ENCODE measurements at regions not wholly inside any gene's neighbourhood (a gene's known extent, or its start where the extent isn't known, plus 50 kb on each side); places are given as distances from the start of the nearest gene placed in this dataset.

DNA sequence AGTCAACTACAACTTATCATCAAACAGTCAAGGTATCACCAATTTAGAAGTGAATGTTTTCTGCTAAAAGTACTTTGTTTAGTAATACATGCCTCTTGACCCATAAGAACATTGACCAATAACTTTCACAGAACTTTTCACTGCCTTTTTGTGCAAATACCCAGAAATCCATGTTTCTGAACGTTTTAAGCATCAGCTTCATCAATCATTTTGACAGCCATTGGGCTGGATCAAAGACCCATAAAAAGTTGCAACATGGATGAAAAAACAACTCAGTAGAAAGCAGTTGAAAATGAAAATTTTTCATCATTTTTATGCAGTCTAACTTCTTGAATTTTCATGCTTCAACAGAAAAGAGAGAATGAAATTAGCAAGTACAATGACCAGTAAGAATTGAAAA is 466.7 kb downstream of the TRAM1L1 start:
- TF ChIP-seq CTCF (IDR thresholded peaks at IDR 0.05; ENCODE audit: low read depth, low read length), result no peak
- no peak for DNase-seq (ENCODE audit: extremely low read depth, low read depth)

DNA sequence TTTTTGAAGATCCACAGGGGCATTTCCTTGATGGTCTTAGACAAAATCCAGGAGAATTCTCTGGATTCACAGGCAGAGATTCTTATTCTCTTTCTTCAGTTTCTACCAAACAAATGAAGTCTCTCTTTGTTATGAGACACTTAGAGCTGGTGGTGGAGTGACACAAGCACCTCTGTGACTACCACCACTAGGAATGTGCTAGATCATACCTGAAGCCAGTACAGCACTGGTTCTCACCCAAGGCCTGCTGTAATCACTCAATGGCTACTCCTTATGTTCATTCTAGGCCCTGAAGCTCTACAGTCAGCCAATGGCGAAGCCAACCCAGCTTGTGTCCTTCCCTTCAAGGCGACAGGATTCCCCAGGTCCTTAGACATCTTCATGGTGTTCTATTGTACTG is 482.3 kb downstream of the TRAM1L1 start:
- no peak for DNase-seq (ENCODE audit: extremely low read depth, low read depth)
- TF ChIP-seq CTCF (IDR thresholded peaks at IDR 0.05; ENCODE audit: low read depth, low read length), result no peak

DNA sequence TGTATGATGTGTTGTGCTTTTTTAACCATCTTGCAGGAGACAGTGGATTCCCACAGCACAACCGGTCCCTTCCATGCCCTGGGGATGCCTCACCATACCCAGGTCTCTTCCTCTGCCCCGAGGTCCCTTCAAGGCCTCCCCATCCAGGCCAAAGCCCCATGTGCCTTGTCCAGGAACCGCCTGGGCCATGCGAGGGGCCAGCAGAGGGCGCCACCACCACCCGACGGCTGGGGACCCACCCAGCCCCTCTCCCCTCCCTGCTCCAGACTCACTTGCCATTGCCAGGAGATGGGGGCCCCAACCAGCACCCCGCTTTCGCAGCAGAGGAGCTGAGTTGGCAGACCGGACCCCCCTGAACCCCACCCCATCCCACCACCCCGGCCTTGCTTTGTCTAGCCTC is 485.5 kb downstream of the TRAM1L1 start:
- TF ChIP-seq CTCF (IDR thresholded peaks at IDR 0.05; ENCODE audit: low read depth, low read length), result no peak
- no peak for DNase-seq (ENCODE audit: extremely low read depth, low read depth)

DNA sequence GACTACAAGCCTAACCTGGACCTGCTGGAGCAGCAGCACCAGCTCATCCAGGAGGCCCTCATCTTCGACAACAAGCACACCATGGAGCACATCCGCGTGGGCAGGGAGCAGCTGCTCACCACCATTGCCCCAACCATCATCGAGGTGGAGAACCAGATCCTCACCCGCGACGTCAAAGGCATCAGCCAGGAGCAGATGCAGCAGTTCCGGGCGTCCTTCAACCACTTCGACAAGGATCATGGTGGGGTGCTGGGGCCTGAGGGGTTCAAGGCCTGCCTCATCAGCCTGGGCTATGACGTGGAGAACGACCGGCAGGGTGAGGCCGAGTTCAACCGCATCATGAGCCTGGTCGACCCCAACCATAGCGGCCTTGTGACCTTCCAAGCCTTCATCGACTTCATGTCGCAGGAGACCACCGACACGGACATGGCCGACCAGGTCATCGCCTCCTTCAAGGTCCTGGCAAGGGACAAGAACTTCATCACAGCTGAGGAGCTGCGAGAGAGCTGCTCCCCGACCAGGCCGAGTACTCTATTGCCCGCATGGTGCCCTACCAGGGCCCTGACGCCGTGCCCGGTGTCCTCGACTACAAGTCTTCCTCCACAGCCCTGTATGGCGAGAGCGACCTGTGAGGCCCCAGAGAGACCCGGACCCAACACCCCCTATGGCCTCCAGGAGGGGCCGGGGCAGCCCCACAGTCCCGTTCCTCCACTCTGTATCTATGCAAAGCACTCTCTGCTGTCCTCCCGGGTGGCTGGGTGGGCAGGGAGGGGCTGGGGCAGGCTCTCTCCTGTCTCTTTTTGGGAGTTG is 486.2 kb downstream of the TRAM1L1 start:
- TF ChIP-seq CTCF (IDR thresholded peaks at IDR 0.05; ENCODE audit: low read depth, low read length), result no peak
- DNase-seq (ENCODE audit: extremely low read depth, low read depth), result no peak

DNA sequence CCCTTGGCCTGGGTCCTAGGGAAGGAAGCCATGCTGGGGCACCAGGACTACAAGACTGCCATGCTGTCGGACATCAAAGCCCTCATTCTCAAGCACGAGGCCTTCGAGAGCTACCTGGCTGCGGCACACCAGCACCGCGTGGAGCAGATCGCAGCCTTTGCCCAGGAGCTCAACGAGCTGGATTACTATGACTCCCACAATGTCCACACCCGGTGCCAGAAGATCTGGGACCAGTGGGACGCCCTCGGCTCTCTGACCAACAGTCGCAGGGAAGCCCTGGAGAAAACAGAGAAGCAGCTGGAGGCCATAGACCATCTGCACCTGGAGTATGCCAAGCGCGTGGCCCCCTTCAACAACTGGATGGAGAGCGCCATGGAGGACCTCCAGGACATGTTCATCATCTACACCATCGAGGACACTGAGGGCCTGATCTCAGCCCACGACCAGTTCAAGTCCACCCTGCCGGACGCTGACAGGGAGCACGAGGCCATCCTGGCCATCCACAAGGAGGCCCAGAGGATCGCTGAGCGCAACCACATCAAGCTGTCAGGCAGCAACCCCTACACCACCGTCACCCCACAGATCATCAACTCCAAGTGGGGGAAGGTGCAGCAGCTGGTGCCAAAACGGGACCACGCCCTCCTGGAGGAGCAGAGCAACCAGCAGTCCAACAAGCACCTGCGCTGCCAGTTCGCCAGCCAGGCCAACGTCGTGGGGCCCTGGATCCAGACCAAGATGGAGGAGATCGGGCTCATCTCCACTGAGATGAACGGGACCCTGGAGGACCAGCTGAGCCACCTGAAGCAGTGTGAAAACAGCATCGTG is 487.0 kb downstream of the TRAM1L1 start:
- DNase-seq (ENCODE audit: extremely low read depth, low read depth), result no peak
- TF ChIP-seq CTCF (IDR thresholded peaks at IDR 0.05; ENCODE audit: low read depth, low read length), result no peak

GRCh38 chr4:116590648-116591047 is 494.7 kb downstream of the TRAM1L1 start:
- DNase-seq (ENCODE audit: extremely low read depth, low read depth), result no peak
- no peak for TF ChIP-seq CTCF (IDR thresholded peaks at IDR 0.05; ENCODE audit: low read depth, low read length)

DNA sequence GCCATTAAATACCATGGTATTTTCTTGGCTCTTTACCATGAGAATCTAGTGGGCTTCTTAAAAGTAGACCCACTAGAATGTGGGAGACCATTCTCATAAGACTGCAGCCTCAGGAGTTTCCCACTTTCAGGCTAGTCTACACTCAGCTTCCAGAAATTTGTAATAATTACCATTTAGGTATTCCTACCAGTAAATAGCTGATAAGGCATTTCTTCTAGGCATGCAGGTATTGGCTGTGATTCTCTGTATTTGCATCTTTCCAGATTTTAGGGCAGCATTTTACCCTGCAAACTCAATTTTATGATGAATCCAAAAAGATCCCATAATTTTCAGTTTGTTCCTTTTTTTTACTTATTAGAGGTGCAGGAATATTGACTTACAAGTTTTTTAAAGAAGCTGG is 496.6 kb downstream of the TRAM1L1 start:
- no peak for TF ChIP-seq CTCF (IDR thresholded peaks at IDR 0.05; ENCODE audit: low read depth, low read length)
- no peak for DNase-seq (ENCODE audit: extremely low read depth, low read depth)
